Left renal pelvis (tissue), 4 donors: ENCODE measurements at regions not wholly inside any gene's neighbourhood (a gene's known extent, or its start where the extent isn't known, plus 50 kb on each side); places are given as distances from the start of the nearest gene placed in this dataset.
"Not testable (repeated sequence)": the region's sequence is repeated elsewhere in the genome, so short reads cannot be mapped to it uniquely, and the experiment has no call there.

Experiments used
- DNase-seq, 4 donors: peaks; one replicate each; pipeline ENCODE4 v3.0.0-alpha.2; 2013; ENCODE audit warnings: low read depth in 4 of 4, low spot score in 3 of 4

DNA sequence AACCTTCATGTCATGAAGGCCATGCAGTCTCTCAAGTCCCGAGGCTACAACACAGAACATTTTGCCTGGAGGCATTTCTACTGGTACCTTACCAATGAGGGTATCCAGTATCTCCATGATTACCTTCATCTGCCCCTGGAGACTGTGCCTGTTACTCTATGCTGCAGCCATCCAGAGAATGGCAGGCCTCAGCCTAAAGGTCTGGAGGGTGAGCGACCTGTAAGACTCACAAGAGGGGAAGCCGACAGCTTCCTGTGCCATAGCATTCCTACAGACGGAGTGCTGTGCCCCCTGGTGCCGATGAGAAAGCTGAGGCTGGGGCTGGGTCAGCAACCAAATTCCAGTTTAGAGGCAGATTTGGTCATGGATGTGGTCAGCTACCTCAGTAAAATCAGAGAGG lies 51.3 kb upstream of the CADPS start:
- no peak for DNase-seq

GRCh38 chr3:62928256-62928655 lies 53.0 kb upstream of the CADPS start:
- DNase-seq, result no peak

DNA sequence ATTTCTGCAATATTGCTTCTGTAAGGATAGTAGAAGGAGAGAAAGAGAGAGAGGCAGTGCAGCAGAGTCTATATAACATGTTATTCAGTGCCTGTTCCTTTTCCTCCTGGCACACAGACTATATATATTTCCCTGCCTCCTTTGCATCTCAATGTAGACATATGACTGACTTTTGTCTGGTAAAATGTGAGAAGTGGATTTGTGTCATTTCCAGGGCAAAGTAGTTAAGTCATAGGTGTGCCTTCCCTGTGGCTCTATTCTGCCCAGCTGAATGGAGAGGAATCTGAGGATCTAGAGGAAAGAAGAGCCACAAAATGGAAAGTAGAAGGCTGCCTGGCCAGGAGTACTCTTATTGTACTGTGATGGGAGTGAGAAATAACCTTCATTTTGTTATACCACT lies 54.6 kb upstream of the CADPS start:
- DNase-seq, result no peak

GRCh38 chr3:62935793-62936192 lies 60.6 kb upstream of the CADPS start:
- DNase-seq, result no peak

- no peak for DNase-seq
Measured at GRCh38 chr3:62936626-62937254, 61.5 kb upstream of the CADPS start.

- no peak for DNase-seq
Measured at GRCh38 chr3:62938583-62938982, 63.4 kb upstream of the CADPS start.

- no peak for DNase-seq
Measured at GRCh38 chr3:62939707-62940106, 64.5 kb upstream of the CADPS start.

DNA sequence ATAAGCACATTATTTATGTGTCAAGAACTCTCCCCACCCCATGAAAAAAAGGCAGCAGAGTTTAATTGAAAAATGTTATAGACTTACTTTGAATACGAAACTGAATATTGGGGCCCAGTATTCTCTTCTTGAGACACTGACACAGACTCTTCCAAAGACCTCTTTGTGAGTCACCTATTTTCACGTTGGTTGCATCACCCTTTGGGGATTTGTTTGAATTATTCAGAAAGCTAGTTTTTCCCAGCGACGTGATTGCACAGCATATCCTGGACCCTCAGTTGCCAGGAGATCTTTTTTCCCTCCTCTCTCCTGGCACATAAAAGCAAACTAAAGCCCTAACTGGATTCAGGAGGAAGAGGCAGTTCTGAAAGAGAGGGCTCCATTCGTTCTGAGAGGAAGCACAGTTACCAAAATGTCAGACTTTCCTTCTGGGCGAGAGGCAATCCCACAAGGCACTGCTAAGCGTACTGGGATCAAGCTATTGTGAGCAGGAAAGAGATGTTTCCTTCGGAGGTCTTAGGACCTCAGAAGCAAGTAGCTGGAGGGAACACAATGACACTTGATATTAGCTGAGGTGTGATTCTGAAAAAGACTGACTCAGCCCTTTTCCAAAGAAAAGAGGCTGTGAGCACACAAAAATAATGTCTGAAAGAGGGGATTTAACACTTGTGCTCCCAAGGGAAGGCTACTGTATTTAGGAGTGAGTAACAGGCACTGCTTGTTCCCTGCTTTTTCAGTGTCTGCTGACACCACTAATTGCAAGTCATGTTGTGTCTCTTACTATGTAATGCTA lies 65.8 kb upstream of the CADPS start:
- DNase-seq, result no peak

DNA sequence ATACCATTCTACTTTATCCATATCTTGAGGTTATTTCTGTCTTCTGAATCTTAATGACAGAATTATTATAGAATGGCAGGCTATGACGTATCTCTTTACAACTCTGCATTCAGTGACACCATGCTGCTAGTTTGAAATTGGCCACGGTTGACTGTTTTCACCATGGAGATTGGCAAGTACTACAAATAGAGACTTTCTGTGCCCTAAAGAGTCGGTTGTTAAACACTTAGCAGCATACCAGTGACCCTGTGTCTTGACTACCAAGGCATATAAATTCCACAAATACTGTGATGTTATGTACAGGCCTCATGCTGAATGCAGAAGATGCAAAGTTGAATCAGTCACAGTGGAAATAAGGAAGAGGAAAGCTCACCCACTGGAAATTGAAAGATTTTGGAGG lies 67.0 kb upstream of the CADPS start:
- DNase-seq, result no peak

DNA sequence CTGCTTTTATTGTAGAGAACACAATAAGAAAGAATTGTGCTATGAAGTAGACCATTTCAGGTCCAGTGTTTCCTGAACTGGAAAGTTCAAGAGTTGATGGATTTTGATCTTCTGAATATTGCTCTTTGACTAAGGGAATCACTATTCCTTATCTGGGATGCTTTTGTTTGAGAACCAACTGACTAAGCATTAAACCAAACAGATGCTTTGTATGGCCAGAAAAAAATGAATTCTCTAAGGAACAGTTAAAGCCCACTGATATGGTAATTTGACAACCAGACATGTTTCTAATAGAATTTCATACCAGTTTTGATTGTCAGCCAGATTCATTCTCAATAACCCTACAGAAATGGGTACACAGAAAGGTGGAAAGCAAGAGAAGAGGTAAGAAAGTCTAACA lies 67.5 kb upstream of the CADPS start:
- no peak for DNase-seq

GRCh38 chr3:62948921-62949320 lies 73.7 kb upstream of the CADPS start:
- DNase-seq, result no peak

- DNase-seq, result no peak
Measured at GRCh38 chr3:62950210-62950609, 75.0 kb upstream of the CADPS start.

- no peak for DNase-seq
Measured at GRCh38 chr3:62951037-62951613, 75.9 kb upstream of the CADPS start.

- DNase-seq, result not testable (repeated sequence)
Measured at GRCh38 chr3:62951880-62952279, 76.7 kb upstream of the CADPS start.

DNA sequence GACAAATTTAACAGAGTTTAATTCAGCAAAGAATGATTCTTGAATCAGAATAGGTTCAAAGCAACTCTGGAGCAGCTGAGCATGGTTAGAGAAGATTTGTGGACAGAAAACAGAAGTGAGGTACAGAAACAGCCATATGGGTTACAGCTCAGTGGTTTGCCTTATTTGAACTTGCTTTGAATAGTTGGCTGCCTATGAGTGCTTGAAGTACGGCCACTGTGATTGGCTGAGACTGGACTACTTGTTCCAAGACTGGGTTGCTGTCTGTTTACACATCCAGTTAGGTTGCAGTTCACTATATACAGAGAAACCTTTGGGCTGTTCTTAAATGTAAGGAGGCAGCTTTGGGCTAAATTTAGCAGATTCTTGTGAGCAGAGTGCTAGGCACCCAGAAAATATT lies 79.4 kb upstream of the CADPS start:
- DNase-seq, result no peak

GRCh38 chr3:62955126-62955525 lies 79.9 kb upstream of the CADPS start:
- DNase-seq, result no peak

- no peak for DNase-seq
Measured at GRCh38 chr3:62956411-62956810, 81.2 kb upstream of the CADPS start.

GRCh38 chr3:62961874-62962556 lies 86.8 kb upstream of the CADPS start:
- no peak for DNase-seq

DNA sequence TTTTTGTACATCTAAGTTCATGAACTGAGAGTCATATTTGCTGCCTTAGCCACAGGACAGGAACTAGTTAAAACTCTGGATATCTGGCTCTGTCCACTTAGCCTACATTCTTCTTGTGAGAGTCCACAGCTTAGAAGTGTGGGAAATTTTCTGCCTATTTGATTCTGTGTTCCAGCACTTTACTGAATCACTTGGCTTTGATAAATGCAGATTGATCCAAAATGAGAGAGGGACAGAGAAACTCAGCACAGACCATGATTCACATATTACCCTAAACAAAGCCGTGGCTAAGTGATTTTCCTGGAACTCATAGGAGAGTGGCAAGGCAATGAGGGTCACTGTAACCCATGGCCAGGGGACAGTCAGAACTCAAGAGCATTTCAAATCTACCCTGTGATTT lies 87.5 kb upstream of the CADPS start:
- DNase-seq, result no peak

DNA sequence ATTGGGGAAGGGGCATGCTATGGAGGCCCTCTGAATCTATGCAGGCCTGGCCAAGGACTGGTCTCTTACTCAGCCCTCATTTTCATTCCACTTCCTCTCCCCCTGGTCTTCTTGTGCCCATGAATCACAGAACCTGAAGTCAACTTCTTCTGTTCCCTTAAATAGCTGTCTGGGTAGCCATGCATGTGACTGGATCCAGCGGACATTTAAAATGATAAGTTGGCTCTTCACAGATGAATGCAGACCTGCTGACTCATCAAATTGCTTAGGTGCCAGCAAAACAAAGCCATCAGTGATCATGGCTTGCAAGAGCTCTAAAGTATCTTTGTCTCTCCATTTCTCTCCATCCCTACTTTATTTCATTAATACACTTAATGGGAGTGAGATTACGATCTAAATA lies 90.1 kb upstream of the CADPS start:
- peak; percentile 8 to 27 (median 14) for DNase-seq

GRCh38 chr3:62968128-62968527 lies 92.9 kb upstream of the CADPS start:
- DNase-seq, result no peak

GRCh38 chr3:62970648-62971047 lies 95.4 kb upstream of the CADPS start:
- no peak for DNase-seq
